ENCODE measurements at regions not wholly inside any gene's neighbourhood (a gene's known extent, or its start where the extent isn't known, plus 50 kb on each side); places are given as distances from the start of the nearest gene placed in this dataset.

DNA sequence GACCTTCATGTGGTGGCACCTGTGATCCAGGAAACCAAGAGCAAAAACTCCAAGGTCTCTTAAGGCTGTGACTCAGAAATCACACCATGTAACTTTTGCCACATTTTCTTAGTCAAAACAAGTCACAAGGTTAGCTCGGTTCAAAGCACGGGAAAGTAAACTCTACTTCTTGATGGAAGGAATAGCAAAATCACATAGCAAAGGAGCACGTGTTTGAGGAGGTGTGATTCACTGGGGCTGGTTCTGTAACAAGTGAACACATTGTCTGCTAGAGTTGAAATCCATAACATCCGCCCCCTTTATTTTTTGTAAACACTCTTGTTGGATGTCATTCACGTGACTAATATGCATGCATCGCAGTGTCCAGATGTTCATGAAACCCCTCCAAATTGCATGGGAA is 415.0 kb upstream of the MAF start:
- no peaks in the 10 kb centered on the region for H3K36me3 ChIP-seq
- H3K4me1 ChIP-seq = no peaks in the 10 kb centered on the region
- H3K4me3 ChIP-seq = no peak overlapping the region
- H3K27me3 ChIP-seq = no peaks in the 10 kb centered on the region
- ATAC-seq (no peak), DNase-seq (no peak)
- TF ChIP-seq, protein P1, sequence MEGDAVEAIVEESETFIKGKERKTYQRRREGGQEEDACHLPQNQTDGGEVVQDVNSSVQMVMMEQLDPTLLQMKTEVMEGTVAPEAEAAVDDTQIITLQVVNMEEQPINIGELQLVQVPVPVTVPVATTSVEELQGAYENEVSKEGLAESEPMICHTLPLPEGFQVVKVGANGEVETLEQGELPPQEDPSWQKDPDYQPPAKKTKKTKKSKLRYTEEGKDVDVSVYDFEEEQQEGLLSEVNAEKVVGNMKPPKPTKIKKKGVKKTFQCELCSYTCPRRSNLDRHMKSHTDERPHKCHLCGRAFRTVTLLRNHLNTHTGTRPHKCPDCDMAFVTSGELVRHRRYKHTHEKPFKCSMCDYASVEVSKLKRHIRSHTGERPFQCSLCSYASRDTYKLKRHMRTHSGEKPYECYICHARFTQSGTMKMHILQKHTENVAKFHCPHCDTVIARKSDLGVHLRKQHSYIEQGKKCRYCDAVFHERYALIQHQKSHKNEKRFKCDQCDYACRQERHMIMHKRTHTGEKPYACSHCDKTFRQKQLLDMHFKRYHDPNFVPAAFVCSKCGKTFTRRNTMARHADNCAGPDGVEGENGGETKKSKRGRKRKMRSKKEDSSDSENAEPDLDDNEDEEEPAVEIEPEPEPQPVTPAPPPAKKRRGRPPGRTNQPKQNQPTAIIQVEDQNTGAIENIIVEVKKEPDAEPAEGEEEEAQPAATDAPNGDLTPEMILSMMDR (IDR thresholded peaks at IDR 0.05) = no peak
- H3K9me3 ChIP-seq = no peaks in the 10 kb centered on the region
- intact Hi-C loops (cut with DNase I) = no loop called here
- H3K27ac ChIP-seq = no peak overlapping the region

DNA sequence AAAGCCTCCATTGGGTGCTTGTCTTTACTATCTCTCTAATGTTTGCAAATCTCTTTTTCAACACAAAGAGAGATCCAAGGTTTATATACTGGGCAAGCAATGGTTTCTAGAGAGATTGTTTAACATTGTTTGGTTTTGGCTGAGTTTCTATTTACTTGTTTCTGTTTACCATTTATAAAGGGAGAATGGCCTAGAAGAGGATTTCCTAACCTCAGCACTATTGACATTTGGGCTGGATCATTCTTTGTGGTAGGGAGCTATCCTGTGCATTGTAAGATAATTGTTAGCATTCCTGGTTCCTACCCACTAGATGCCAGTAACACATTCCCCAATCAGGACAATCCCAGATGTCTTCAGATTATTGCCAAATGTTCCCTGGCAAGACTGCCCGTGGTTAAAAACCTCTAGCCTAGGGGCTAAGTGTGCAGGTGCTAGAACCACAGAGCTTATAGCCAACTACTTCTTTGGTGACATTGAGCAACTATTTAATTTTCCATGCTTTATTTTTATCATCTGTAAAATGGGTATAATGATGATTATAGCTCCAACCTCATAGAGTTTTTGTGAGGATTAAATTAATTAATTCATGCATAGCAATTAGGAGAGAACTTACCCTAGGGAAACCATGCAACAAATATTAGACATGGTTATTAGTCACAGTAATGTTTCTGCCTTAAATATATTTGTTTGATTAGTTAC is 413.9 kb upstream of the MAF start:
- no peaks in the 10 kb centered on the region for H3K9me3 ChIP-seq
- no peak for ATAC-seq
- no peaks in the 10 kb centered on the region for H3K27me3 ChIP-seq
- no peaks in the 10 kb centered on the region for H3K4me1 ChIP-seq
- TF ChIP-seq, protein P1 (IDR thresholded peaks at IDR 0.05) = no peak
- H3K27ac ChIP-seq = no peak overlapping the region
- no peaks in the 10 kb centered on the region for H3K36me3 ChIP-seq
- H3K4me3 ChIP-seq = no peak overlapping the region
- intact Hi-C loops (cut with DNase I) = no loop called here
- DNase-seq = no peak

DNA sequence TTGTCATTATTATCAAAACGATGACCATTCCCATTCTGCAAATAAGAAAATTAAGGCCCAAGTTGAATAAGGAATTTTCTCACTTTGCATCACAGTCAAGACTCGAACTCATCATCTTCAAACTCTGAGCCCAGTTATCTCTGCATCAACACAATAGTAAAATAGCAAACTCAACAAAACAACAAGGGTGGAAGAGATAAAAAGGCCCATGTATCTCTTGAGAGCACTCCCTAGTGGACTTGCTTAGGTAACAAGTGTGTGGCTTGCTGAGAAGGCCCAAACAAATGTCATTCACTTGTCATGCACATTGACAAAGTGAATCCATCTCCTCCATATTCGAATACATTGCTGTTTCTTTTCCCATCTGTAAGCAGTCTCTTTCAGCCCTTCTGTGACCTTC is 412.0 kb upstream of the MAF start:
- Histone ChIP-seq H3K4me3 (no peak overlapping the region), H3K4me1 (no peaks in the 10 kb centered on the region), H3K27me3 (no peaks in the 10 kb centered on the region), H3K27ac (no peak overlapping the region), H3K9me3 (no peaks in the 10 kb centered on the region), H3K36me3 (no peaks in the 10 kb centered on the region)
- TF ChIP-seq, protein P1 (IDR thresholded peaks at IDR 0.05) = no peak
- ATAC-seq (no peak), DNase-seq (no peak)
- intact Hi-C loops (cut with DNase I) = no loop called here

DNA sequence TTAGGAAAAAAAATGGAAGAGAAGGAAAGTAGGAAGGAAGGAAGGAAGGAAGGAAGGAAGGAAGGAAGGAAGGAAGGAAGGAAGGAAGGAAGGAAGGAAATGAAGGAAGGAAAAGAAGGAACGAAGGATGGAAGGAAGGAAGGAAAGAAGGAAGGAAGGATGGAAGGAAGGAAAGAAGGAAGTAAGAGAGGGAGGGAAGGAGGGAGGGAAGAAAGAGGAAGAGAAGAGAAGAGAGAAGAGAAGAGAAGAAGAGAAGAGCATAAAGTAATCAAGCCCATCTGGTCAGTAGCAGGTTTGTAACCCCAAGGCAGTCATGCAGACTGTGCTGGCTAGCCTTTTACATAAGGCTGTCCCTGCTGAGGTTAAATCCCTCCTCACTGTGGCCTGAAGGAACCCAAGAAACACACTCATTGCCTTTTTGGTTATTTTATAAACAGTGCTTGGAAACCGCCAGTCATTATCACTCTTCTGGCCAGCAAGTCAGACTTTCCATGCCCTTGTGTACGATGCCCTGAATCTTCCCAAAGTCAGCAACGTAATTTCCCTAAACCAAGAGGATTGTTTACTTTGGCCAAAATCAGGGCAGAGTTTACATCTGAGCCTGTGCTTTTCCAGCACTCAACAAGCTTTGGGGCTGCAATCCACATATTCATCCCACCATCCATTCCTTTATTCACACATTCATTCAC is 409.6 kb upstream of the MAF start:
- H3K4me1 ChIP-seq = no peaks in the 10 kb centered on the region
- H3K36me3 ChIP-seq = no peaks in the 10 kb centered on the region
- H3K27me3 ChIP-seq = no peaks in the 10 kb centered on the region
- no peak overlapping the region for H3K4me3 ChIP-seq
- DNase-seq (no peak), ATAC-seq (no peak)
- intact Hi-C loops (cut with DNase I) = no loop called here
- no peak overlapping the region for H3K27ac ChIP-seq
- H3K9me3 ChIP-seq = no peaks in the 10 kb centered on the region
- TF ChIP-seq, protein P1 (IDR thresholded peaks at IDR 0.05) = no peak

DNA sequence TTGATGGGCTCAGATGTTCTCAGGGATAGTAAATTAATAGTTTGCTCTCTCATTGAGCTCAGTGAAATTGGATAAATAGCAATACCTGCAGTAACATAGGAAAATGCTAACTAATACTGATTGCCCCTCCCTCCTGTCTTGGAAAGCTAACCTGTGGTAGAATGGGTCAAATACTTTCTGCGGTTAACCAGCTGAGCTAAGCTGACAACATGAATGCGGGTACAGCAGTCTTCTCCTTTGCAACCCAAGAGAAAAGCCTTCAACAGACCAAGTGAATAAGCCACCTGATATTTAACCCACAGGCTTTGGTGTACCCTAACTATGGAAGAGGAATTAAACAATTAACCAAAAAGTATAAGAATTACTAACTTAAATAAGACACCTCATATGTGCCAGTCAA is 408.3 kb upstream of the MAF start:
- Histone ChIP-seq H3K4me1 (no peaks in the 10 kb centered on the region), H3K4me3 (no peak overlapping the region), H3K27me3 (no peaks in the 10 kb centered on the region), H3K27ac (no peak overlapping the region), H3K36me3 (no peaks in the 10 kb centered on the region), H3K9me3 (no peaks in the 10 kb centered on the region)
- intact Hi-C loops (cut with DNase I) = no loop called here
- DNase-seq (no peak), ATAC-seq (no peak)
- TF ChIP-seq, protein P1 (IDR thresholded peaks at IDR 0.05) = no peak

All from upper lobe of right lung (tissue), 1 donor.